Activated T-cell treated with anti-CD3 and anti-CD28 coated beads, Interleukin-2, amount 50 U/mL, for 48 hours (primary cell): ENCODE measurements at regions not wholly inside any gene's neighbourhood (a gene's known extent, or its start where the extent isn't known, plus 50 kb on each side); places are given as distances from the start of the nearest gene placed in this dataset.
"Not testable (repeated sequence)": the region's sequence is repeated elsewhere in the genome, so short reads cannot be mapped to it uniquely, and the experiment has no call there.

Experiments
- DNase-seq, 2 experiments: peaks; one replicate each; pipeline ENCODE4 v3.0.0-alpha.2; 2020

- no peak for DNase-seq
Observed at GRCh38 chr1:194042736-194043135, 856.3 kb upstream of the B3GALT2 start.

GRCh38 chr1:194040496-194040895, 854.1 kb upstream of the B3GALT2 start:
- DNase-seq: no peak

- no peak for DNase-seq
Observed at GRCh38 chr1:194039578-194039977, 853.2 kb upstream of the B3GALT2 start.

- no peak for DNase-seq
Observed at GRCh38 chr1:194033646-194034045, 847.2 kb upstream of the B3GALT2 start.

GRCh38 chr1:194028002-194028401, 841.6 kb upstream of the B3GALT2 start:
- DNase-seq: no peak

GRCh38 chr1:194026422-194026821, 840.0 kb upstream of the B3GALT2 start:
- DNase-seq: no peak

GRCh38 chr1:194024659-194025058, 838.2 kb upstream of the B3GALT2 start:
- no peak for DNase-seq

- no peak for DNase-seq
Observed at GRCh38 chr1:194014014-194014413, 827.6 kb upstream of the B3GALT2 start.

- DNase-seq: no peak
Observed at GRCh38 chr1:194013561-194013960, 827.1 kb upstream of the B3GALT2 start.

GRCh38 chr1:194004146-194004545, 817.7 kb upstream of the B3GALT2 start:
- DNase-seq: no peak

- not testable (repeated sequence) for DNase-seq
Observed at GRCh38 chr1:194001726-194002350, 815.4 kb upstream of the B3GALT2 start.

- DNase-seq: no peak
Observed at GRCh38 chr1:193988885-193989284, 802.5 kb upstream of the B3GALT2 start.

- no peak for DNase-seq
Observed at GRCh38 chr1:193979219-193979618, 792.8 kb upstream of the B3GALT2 start.

- DNase-seq: no peak
Observed at GRCh38 chr1:193974286-193974798, 787.9 kb upstream of the B3GALT2 start.

GRCh38 chr1:193973428-193973827, 787.0 kb upstream of the B3GALT2 start:
- no peak for DNase-seq

GRCh38 chr1:193971595-193971994, 785.2 kb upstream of the B3GALT2 start:
- DNase-seq: no peak

- no peak for DNase-seq
Observed at GRCh38 chr1:193960499-193960898, 774.1 kb upstream of the B3GALT2 start.

GRCh38 chr1:193960040-193960439, 773.6 kb upstream of the B3GALT2 start:
- no peak for DNase-seq

GRCh38 chr1:193957556-193958095, 771.2 kb upstream of the B3GALT2 start:
- no peak for DNase-seq

- DNase-seq: no peak
Observed at GRCh38 chr1:193952778-193953374, 766.5 kb upstream of the B3GALT2 start.

GRCh38 chr1:193951984-193952383, 765.6 kb upstream of the B3GALT2 start:
- no peak for DNase-seq

GRCh38 chr1:193944454-193944853, 758.0 kb upstream of the B3GALT2 start:
- no peak for DNase-seq

GRCh38 chr1:193940176-193940575, 753.8 kb upstream of the B3GALT2 start:
- DNase-seq: no peak

GRCh38 chr1:193939585-193939984, 753.2 kb upstream of the B3GALT2 start:
- no peak for DNase-seq

- DNase-seq: no peak
Observed at GRCh38 chr1:193937308-193937707, 750.9 kb upstream of the B3GALT2 start.
